ENCODE measurements at regions not wholly inside any gene's neighbourhood (a gene's known extent, or its start where the extent isn't known, plus 50 kb on each side); places are given as distances from the start of the nearest gene placed in this dataset.

- no peak for TF ChIP-seq CTCF (conservative IDR thresholded peaks at IDR 0.05)
- no peak overlapping the region for H3K27ac ChIP-seq
These were observed 234.4 kb upstream of the ATP6AP2 start for GRCh38 chrX:40346379-40346778.

- H3K27ac ChIP-seq: no peak overlapping the region
- TF ChIP-seq CTCF (conservative IDR thresholded peaks at IDR 0.05): no peak
These were observed 237.5 kb upstream of the ATP6AP2 start for GRCh38 chrX:40343319-40343718.

- TF ChIP-seq CTCF (conservative IDR thresholded peaks at IDR 0.05): no peak
- peak overlapping the region; percentile 14; the same call in 1 of the 2 replicates for H3K27ac ChIP-seq
These were observed 240.7 kb upstream of the ATP6AP2 start for GRCh38 chrX:40340116-40340515.

DNA sequence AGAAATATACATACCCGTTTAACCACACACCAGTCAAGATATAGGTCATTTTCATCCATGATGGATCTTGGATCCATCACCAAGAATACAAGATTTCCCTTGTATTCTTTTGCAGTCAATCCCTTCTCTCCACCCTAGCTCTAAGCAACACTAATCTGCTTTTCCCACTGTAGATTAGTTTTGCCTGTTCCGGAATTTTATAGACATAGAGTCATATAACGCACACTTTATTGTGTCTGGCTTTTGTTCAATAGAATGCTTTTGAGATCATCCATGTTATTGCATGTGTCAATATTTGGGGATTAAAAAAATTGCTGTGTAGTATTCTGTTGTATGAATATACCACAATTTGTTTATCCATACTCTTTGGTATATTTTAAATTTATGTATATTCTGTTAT is 235.6 kb upstream of the BCOR start:
- no peak overlapping the region for H3K27ac ChIP-seq
- TF ChIP-seq CTCF (conservative IDR thresholded peaks at IDR 0.05): no peak

DNA sequence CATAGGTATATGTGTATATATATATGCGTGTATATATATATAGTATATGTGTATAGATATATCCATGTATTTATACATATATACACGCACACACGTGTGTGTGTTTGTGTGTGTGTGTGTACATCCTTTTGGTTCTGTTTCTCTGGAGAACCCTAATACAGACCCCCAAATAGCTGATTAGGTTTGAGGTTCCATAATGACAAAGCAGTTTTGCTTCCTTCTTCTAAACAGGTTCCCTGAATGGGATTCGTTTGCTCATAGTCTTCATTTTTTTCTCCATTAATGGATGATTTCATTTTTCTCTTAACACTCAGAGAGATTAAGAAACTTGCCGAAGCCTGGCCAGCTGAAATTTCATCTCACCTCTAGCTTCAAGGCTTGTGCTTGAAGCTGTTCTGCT is 234.0 kb upstream of the BCOR start:
- no peak overlapping the region for H3K27ac ChIP-seq
- TF ChIP-seq CTCF (conservative IDR thresholded peaks at IDR 0.05): no peak

DNA sequence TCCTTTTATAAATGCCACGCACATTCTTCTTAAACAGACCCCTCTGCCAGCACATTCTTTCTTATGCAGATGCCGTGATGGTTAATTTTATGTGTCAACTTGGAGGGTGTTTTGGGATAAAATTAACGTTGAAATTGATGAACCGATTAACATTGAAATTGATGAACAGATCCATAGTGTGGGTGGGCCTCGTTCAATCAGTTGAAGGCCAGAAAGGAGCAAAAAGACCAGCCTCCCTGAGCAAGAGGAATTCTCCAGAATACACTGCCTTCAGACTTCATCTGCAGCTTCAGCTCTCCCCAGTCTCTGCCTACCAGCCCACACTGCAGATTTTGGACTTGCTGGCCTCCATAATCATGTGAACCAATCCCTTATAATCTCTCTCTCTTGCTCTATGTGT is 233.6 kb upstream of the BCOR start:
- H3K27ac ChIP-seq: no peak overlapping the region
- TF ChIP-seq CTCF (conservative IDR thresholded peaks at IDR 0.05): no peak

DNA sequence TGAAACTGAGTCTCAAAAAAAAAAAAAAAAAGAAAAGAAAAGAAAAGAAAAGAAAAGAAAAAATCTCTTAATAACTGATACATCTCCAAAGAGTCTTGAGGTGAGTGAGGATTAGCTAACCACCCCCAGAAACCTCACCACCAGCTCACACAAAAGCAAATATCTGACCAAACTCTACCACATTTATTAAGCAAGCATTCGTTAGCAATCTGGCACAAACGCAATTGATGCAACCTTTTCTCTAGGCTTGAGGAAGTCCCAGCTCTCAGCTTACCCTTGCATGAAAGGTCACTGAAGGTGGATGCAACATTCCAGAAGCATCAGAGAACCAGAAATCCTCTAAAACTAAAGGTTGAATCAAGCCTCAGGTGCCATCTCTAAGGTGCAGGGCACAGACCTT is 231.9 kb upstream of the BCOR start:
- H3K27ac ChIP-seq: no peak overlapping the region
- no peak for TF ChIP-seq CTCF (conservative IDR thresholded peaks at IDR 0.05)

GRCh38 chrX:40327085-40327484 is 229.3 kb upstream of the BCOR start:
- no peak overlapping the region for H3K27ac ChIP-seq
- no peak for TF ChIP-seq CTCF (conservative IDR thresholded peaks at IDR 0.05)

Data from VCaP (cell line).